ENCODE measurements at regions not wholly inside any gene's neighbourhood (a gene's known extent, or its start where the extent isn't known, plus 50 kb on each side); places are given as distances from the start of the nearest gene placed in this dataset.

GRCh38 chr10:118153287-118153686 lies 106.5 kb upstream of the RAB11FIP2 start:
- no peaks in the 10 kb centered on the region for H3K36me3 ChIP-seq (ENCODE audit: control insufficient read depth in 4 of 4, insufficient read depth in 3 of 4, low read depth in 1 of 4, low read length in 3 of 4)
- TF ChIP-seq TAF1 (conservative IDR thresholded peaks at IDR 0.05) (no peak), FOXA2 (IDR thresholded peaks at IDR 0.05) (no peak), RXRA (IDR thresholded peaks at IDR 0.05) (no peak), FOXA1 (IDR thresholded peaks at IDR 0.05) (no peak), CTCF (IDR thresholded peaks at IDR 0.05; ENCODE audit: low read depth, low read length, missing input control) (no peak), GABPA (IDR thresholded peaks at IDR 0.05 in 1 of 2, conservative IDR thresholded peaks at IDR 0.05 in 1 of 2) (no peak)

GRCh38 chr10:118151461-118151860 lies 104.7 kb upstream of the RAB11FIP2 start:
- DNase-seq (ENCODE audit: low spot score): no peak
- peaks cover 0 to 4% (median under 1%) of the 10 kb centered on the region in 4 donors for H3K9me3 ChIP-seq (ENCODE audit: control insufficient read depth in 4 of 4, low read length in 3 of 4)
- TF ChIP-seq FOXA1 (IDR thresholded peaks at IDR 0.05): no peak
- TF ChIP-seq SP1 (IDR thresholded peaks at IDR 0.05): no peak
- no peak for TF ChIP-seq JUND (IDR thresholded peaks at IDR 0.05)
- TF ChIP-seq HNF4G (IDR thresholded peaks at IDR 0.05): no peak
- no peak for TF ChIP-seq RAD21 (IDR thresholded peaks at IDR 0.05)
- TF ChIP-seq ZBTB33 (IDR thresholded peaks at IDR 0.05): no peak
- TF ChIP-seq HNF4A (conservative IDR thresholded peaks at IDR 0.05): no peak
- TF ChIP-seq CTCF (IDR thresholded peaks at IDR 0.05; ENCODE audit: low read depth, low read length, missing input control): no peak
- no peak for TF ChIP-seq RXRA (IDR thresholded peaks at IDR 0.05)
- TF ChIP-seq TAF1 (conservative IDR thresholded peaks at IDR 0.05): no peak
- TF ChIP-seq NR2F2 (IDR thresholded peaks at IDR 0.05): no peak
- TF ChIP-seq ATF3 (IDR thresholded peaks at IDR 0.05): no peak
- no peak for TF ChIP-seq GABPA (IDR thresholded peaks at IDR 0.05 in 1 of 2, conservative IDR thresholded peaks at IDR 0.05 in 1 of 2)
- TF ChIP-seq FOXA2 (IDR thresholded peaks at IDR 0.05): no peak
- no peak for TF ChIP-seq REST (IDR thresholded peaks at IDR 0.05)
- no peak for TF ChIP-seq MAX (IDR thresholded peaks at IDR 0.05)
- TF ChIP-seq YY1 (IDR thresholded peaks at IDR 0.05): no peak
- TF ChIP-seq EGR1 (IDR thresholded peaks at IDR 0.05; ENCODE audit: low read depth in 2 of 2): no peak
- no peaks in the 10 kb centered on the region for H3K4me1 ChIP-seq (ENCODE audit: control insufficient read depth in 4 of 4, insufficient read depth in 4 of 4, low read length in 3 of 4)
- H3K27me3 ChIP-seq (ENCODE audit: control insufficient read depth in 4 of 4, insufficient read depth in 4 of 4, low read length in 3 of 4): no peaks in the 10 kb centered on the region
- no peak overlapping the region for H3K27ac ChIP-seq (ENCODE audit: low read depth in 1 of 2, low read length in 2 of 2)
- H3K36me3 ChIP-seq (ENCODE audit: control insufficient read depth in 4 of 4, insufficient read depth in 3 of 4, low read depth in 1 of 4, low read length in 3 of 4): no peaks in the 10 kb centered on the region
- 83% methylated on average over 2 of the region's 2 CpGs for WGBS
- H3K4me3 ChIP-seq (ENCODE audit: low read depth in 1 of 3, low read length in 3 of 3): no peak overlapping the region
- no peak overlapping the region for H3K9ac ChIP-seq (ENCODE audit: low read depth in 1 of 2, low read length in 2 of 2)

More at GRCh38 chr10:118153287-118153686, 106.5 kb upstream of the RAB11FIP2 start:
- no peak for DNase-seq (ENCODE audit: low spot score)
- Histone ChIP-seq H3K4me1 (ENCODE audit: control insufficient read depth in 4 of 4, insufficient read depth in 4 of 4, low read length in 3 of 4) (no peaks in the 10 kb centered on the region), H3K27ac (ENCODE audit: low read depth in 1 of 2, low read length in 2 of 2) (no peak overlapping the region), H3K9me3 (ENCODE audit: control insufficient read depth in 4 of 4, low read length in 3 of 4) (peaks cover 0 to 4% (median under 1%) of the 10 kb centered on the region in 4 donors), H3K9ac (ENCODE audit: low read depth in 1 of 2, low read length in 2 of 2) (no peak overlapping the region), H3K27me3 (ENCODE audit: control insufficient read depth in 4 of 4, insufficient read depth in 4 of 4, low read length in 3 of 4) (no peaks in the 10 kb centered on the region), H3K4me3 (ENCODE audit: low read depth in 1 of 3, low read length in 3 of 3) (no peak overlapping the region)

Measured in liver (tissue), 8 donors.